Skeletal muscle tissue (tissue), 3 donors: ENCODE measurements at regions not wholly inside any gene's neighbourhood (a gene's known extent, or its start where the extent isn't known, plus 50 kb on each side); places are given as distances from the start of the nearest gene placed in this dataset.
"Not testable (repeated sequence)": the region's sequence is repeated elsewhere in the genome, so short reads cannot be mapped to it uniquely, and the experiment has no call there.

ENCODE experiments used
- H3K27ac ChIP-seq: one replicate; pipeline ENCODE4 v1.7.0; 2013; ENCODE audit warnings: mild to moderate bottlenecking, low read depth, low read length, inconsistent platforms
- H3K27me3 ChIP-seq, 3 donors: one replicate each; pipeline ENCODE4 v1.7.0; 2013; ENCODE audit warnings: low read length in 3 of 3; ENCODE audit not compliant: control insufficient read depth in 3 of 3, insufficient read depth in 3 of 3
- H3K36me3 ChIP-seq, 3 donors: one replicate each; pipeline ENCODE4 v1.7.0; 2013; ENCODE audit warnings: low read length in 3 of 3; ENCODE audit not compliant: control insufficient read depth in 3 of 3, insufficient read depth in 3 of 3
- H3K4me1 ChIP-seq, 3 donors: one replicate each; pipeline ENCODE4 v1.7.0; 2013; ENCODE audit warnings: low read length in 3 of 3, mild to moderate bottlenecking in 3 of 3; ENCODE audit not compliant: control insufficient read depth in 3 of 3, insufficient read depth in 3 of 3
- H3K4me3 ChIP-seq, 3 donors: one replicate each; pipeline ENCODE4 v1.7.0; 2013; ENCODE audit warnings: low read length in 3 of 3
- H3K9ac ChIP-seq, 3 donors: one replicate each; pipeline ENCODE4 v1.7.0; 2013; ENCODE audit warnings: low read length in 3 of 3, mild to moderate bottlenecking in 3 of 3, moderate library complexity in 2 of 3, low read depth in 1 of 3
- H3K9me3 ChIP-seq, 3 donors: one replicate each; pipeline ENCODE4 v1.7.0; 2013; ENCODE audit warnings: low read length in 3 of 3; ENCODE audit not compliant: control insufficient read depth in 3 of 3
- donor health status: Osteomylitis.

- Histone ChIP-seq H3K4me1 (no peaks in the 10 kb centered on the region), H3K9me3 (no peaks in the 10 kb centered on the region), H3K27ac (no peak overlapping the region), H3K36me3 (no peaks in the 10 kb centered on the region), H3K9ac (no peak overlapping the region), H3K27me3 (no peaks in the 10 kb centered on the region), H3K4me3 (no peak overlapping the region)
Measured at GRCh38 chr13:61275251-61275650, 140.4 kb downstream of the PCDH20 start.

- not testable (repeated sequence) for H3K9ac ChIP-seq, H3K36me3 ChIP-seq, H3K27ac ChIP-seq
Measured at GRCh38 chr13:61266896-61267295, 148.8 kb downstream of the PCDH20 start.

GRCh38 chr13:61261746-61262472, 153.7 kb downstream of the PCDH20 start:
- Histone ChIP-seq H3K36me3 (no peaks in the 10 kb centered on the region), H3K27ac (no peak overlapping the region), H3K9ac (no peak overlapping the region), H3K4me1 (no peaks in the 10 kb centered on the region), H3K27me3 (no peaks in the 10 kb centered on the region), H3K4me3 (no peak overlapping the region), H3K9me3 (no peaks in the 10 kb centered on the region)

More at GRCh38 chr13:61266896-61267295, 148.8 kb downstream of the PCDH20 start:
- H3K27me3 ChIP-seq, H3K9me3 ChIP-seq, H3K4me1 ChIP-seq, H3K4me3 ChIP-seq: not testable (repeated sequence)

- no peaks in the 10 kb centered on the region for H3K4me1 ChIP-seq
- no peaks in the 10 kb centered on the region for H3K27me3 ChIP-seq
Measured at GRCh38 chr13:61258185-61258584, 157.5 kb downstream of the PCDH20 start.

GRCh38 chr13:61255040-61255796, 160.4 kb downstream of the PCDH20 start:
- Histone ChIP-seq H3K9me3 (no peaks in the 10 kb centered on the region), H3K4me1 (no peaks in the 10 kb centered on the region), H3K27me3 (no peaks in the 10 kb centered on the region), H3K27ac (no peak overlapping the region), H3K4me3 (no peak overlapping the region), H3K9ac (no peak overlapping the region), H3K36me3 (no peaks in the 10 kb centered on the region)

More at GRCh38 chr13:61258185-61258584, 157.5 kb downstream of the PCDH20 start:
- Histone ChIP-seq H3K27ac (no peak overlapping the region), H3K9me3 (no peaks in the 10 kb centered on the region), H3K36me3 (no peaks in the 10 kb centered on the region), H3K9ac (no peak overlapping the region), H3K4me3 (no peak overlapping the region)

GRCh38 chr13:61253105-61253877, 162.4 kb downstream of the PCDH20 start:
- no peaks in the 10 kb centered on the region for H3K4me1 ChIP-seq
- H3K9me3 ChIP-seq = no peaks in the 10 kb centered on the region
- no peaks in the 10 kb centered on the region for H3K27me3 ChIP-seq
- H3K9ac ChIP-seq = no peak overlapping the region
- H3K36me3 ChIP-seq = no peaks in the 10 kb centered on the region
- H3K27ac ChIP-seq = no peak overlapping the region
- no peak overlapping the region for H3K4me3 ChIP-seq

GRCh38 chr13:61252213-61252612, 163.4 kb downstream of the PCDH20 start:
- no peaks in the 10 kb centered on the region for H3K9me3 ChIP-seq
- H3K27me3 ChIP-seq = no peaks in the 10 kb centered on the region
- H3K4me1 ChIP-seq = no peaks in the 10 kb centered on the region
- no peak overlapping the region for H3K27ac ChIP-seq
- no peaks in the 10 kb centered on the region for H3K36me3 ChIP-seq
- H3K9ac ChIP-seq = no peak overlapping the region
- no peak overlapping the region for H3K4me3 ChIP-seq

GRCh38 chr13:61247149-61247936, 168.3 kb downstream of the PCDH20 start:
- H3K36me3 ChIP-seq = no peaks in the 10 kb centered on the region
- H3K27me3 ChIP-seq = no peaks in the 10 kb centered on the region
- H3K4me3 ChIP-seq = no peak overlapping the region
- H3K9ac ChIP-seq = no peak overlapping the region
- no peaks in the 10 kb centered on the region for H3K4me1 ChIP-seq
- no peak overlapping the region for H3K27ac ChIP-seq
- H3K9me3 ChIP-seq = no peaks in the 10 kb centered on the region

GRCh38 chr13:61246351-61246750, 169.3 kb downstream of the PCDH20 start:
- Histone ChIP-seq H3K27me3 (no peaks in the 10 kb centered on the region), H3K4me1 (no peaks in the 10 kb centered on the region), H3K36me3 (no peaks in the 10 kb centered on the region), H3K4me3 (no peak overlapping the region), H3K9ac (no peak overlapping the region), H3K27ac (no peak overlapping the region), H3K9me3 (no peaks in the 10 kb centered on the region)
